H1 (cell line): ENCODE measurements at regions not wholly inside any gene's neighbourhood (a gene's known extent, or its start where the extent isn't known, plus 50 kb on each side); places are given as distances from the start of the nearest gene placed in this dataset.

Experiments
- CTCF ChIA-PET: fragments of 300-600 bp; sonication (Branson Sonifier 250); formaldehyde crosslinking; loops from one replicate; lab custom pipeline; 2021; ENCODE audit not compliant: partially characterized antibody; lab: Charles Lee
- POLR2A ChIA-PET: fragments of 300-600 bp; sonication (Branson Sonifier 250); formaldehyde crosslinking; loops from one replicate; lab custom pipeline; 2021; ENCODE audit warnings: inconsistent platforms; ENCODE audit not compliant: partially characterized antibody; lab: Charles Lee
- DNase-seq, 2 experiments: peaks; one replicate each; pipeline versions ENCODE4 v3.0.0 to v3.0.0-alpha.2; 2010 to 2022; ENCODE audit warnings: low spot score in 2 of 2, low read depth in 1 of 2, mixed read lengths in 1 of 2
- FAIRE-seq: peaks from 2 replicates; lab custom pipeline; 2011; peaks lifted over from hg19 to GRCh38; lab: Jason Lieb, UNC
- H2AFZ ChIP-seq: 2 replicates; pipeline ENCODE4 v1.8.1; 2012; ENCODE audit warnings: low read length, inconsistent platforms
- H2AK5ac ChIP-seq: 2 replicates; pipeline ENCODE4 v1.6.1; 2013; ENCODE audit warnings: low read depth, low read length
- H2BK120ac ChIP-seq: replicated peaks from 2 replicates; pipeline ENCODE3; 2013; ENCODE audit warnings: low read depth, low read length, inconsistent platforms
- H2BK12ac ChIP-seq: 2 replicates; pipeline ENCODE4 v1.6.1; 2013; ENCODE audit warnings: low read depth, low read length
- H2BK15ac ChIP-seq: 2 replicates; pipeline ENCODE4 v1.6.1; 2013; ENCODE audit warnings: low read length
- H2BK20ac ChIP-seq: 2 replicates; pipeline ENCODE4 v1.6.1; 2013; ENCODE audit warnings: low read length
- H2BK5ac ChIP-seq: 2 replicates; pipeline ENCODE4 v1.6.1; 2013; ENCODE audit warnings: low read depth, low read length
- H3K14ac ChIP-seq: 2 replicates; pipeline ENCODE4 v1.6.1; 2013; ENCODE audit warnings: inconsistent platforms; ENCODE audit not compliant: insufficient read length
- H3K18ac ChIP-seq: 2 replicates; pipeline ENCODE4 v1.6.1; 2013; ENCODE audit warnings: low read length; ENCODE audit errors: extremely low read depth
- H3K23ac ChIP-seq: 2 replicates; pipeline ENCODE4 v1.6.1; 2013; ENCODE audit warnings: inconsistent platforms; ENCODE audit not compliant: insufficient read length
- H3K23me2 ChIP-seq: 2 replicates; pipeline ENCODE4 v1.6.1; 2013; ENCODE audit warnings: low read depth, low read length
- H3K27ac ChIP-seq: 2 replicates; pipeline ENCODE4 v1.6.1; 2011; ENCODE audit warnings: low read depth, low read length, inconsistent platforms
- H3K27me3 ChIP-seq, 4 experiments: replicated peaks in 1 of 4; 1 replicate in 1 of 4; 2 replicates in 3 of 4; pipeline versions ENCODE4 v1.6.1 to v1.8.1; 2011 to 2013; ENCODE audit warnings: low read length in 3 of 4, mild to moderate bottlenecking in 3 of 4, inconsistent platforms in 2 of 4, mixed read lengths in 2 of 4, moderate library complexity in 1 of 4; ENCODE audit not compliant: control insufficient read depth in 3 of 4, insufficient read depth in 3 of 4; ENCODE audit errors: extremely low read depth in 1 of 4
- H3K36me3 ChIP-seq, 4 experiments: 2 replicates each; pipeline versions ENCODE4 v1.6.1 to v1.8.1; 2011 to 2013; ENCODE audit warnings: mild to moderate bottlenecking in 4 of 4, low read length in 3 of 4, moderate library complexity in 2 of 4, control low read depth in 1 of 4, inconsistent platforms in 1 of 4; ENCODE audit not compliant: insufficient read depth in 4 of 4, control insufficient read depth in 2 of 4
- H3K4ac ChIP-seq: replicated peaks from 2 replicates; pipeline ENCODE3; 2013; ENCODE audit warnings: low read length, low read depth, mixed read lengths, inconsistent platforms; ENCODE audit not compliant: insufficient read length
- H3K4me1 ChIP-seq, 4 experiments: replicated peaks in 1 of 4; 1 replicate in 1 of 4; 2 replicates in 3 of 4; pipeline versions ENCODE4 v1.6.1 to v1.8.1; 2011 to 2013; ENCODE audit warnings: low read length in 3 of 4, inconsistent platforms in 2 of 4, mixed read lengths in 1 of 4; ENCODE audit not compliant: insufficient read depth in 4 of 4, control insufficient read depth in 3 of 4
- H3K4me2 ChIP-seq, 2 experiments: 2 replicates each; pipeline versions ENCODE4 v1.6.1 to v1.8.1; 2011 to 2013; ENCODE audit warnings: low read depth in 2 of 2, low read length in 2 of 2, control low read depth in 1 of 2, inconsistent platforms in 1 of 2, mild to moderate bottlenecking in 1 of 2; ENCODE audit not compliant: insufficient read depth in 1 of 2
- H3K4me3 ChIP-seq, 4 experiments: fragments of 200-600, 300-600 bp in 1 of 4; sonication (generic), shearing (Covaris generic), sonication (Bioruptor Twin) in 1 of 4; 2 replicates each; pipeline versions ENCODE4 v1.5.1 to v1.8.1; 2011 to 2016; ENCODE audit warnings: low read length in 4 of 4, low read depth in 3 of 4, control low read depth in 2 of 4, inconsistent platforms in 2 of 4, mild to moderate bottlenecking in 2 of 4, mixed read lengths in 1 of 4, moderate library complexity in 1 of 4; ENCODE audit not compliant: insufficient read depth in 2 of 4; ENCODE audit errors: extremely low read depth in 1 of 4
- H3K56ac ChIP-seq: replicated peaks from 2 replicates; pipeline ENCODE3; 2013; ENCODE audit warnings: low read depth, mild to moderate bottlenecking, mixed read lengths, low read length, inconsistent platforms; ENCODE audit not compliant: insufficient read length
- H3K79me1 ChIP-seq: 2 replicates; pipeline ENCODE4 v1.6.1; 2013; ENCODE audit warnings: low read depth, low read length, control low read depth
- H3K79me2 ChIP-seq, 2 experiments: 2 replicates each; pipeline versions ENCODE4 v1.6.1 to v1.8.1; 2012 to 2013; ENCODE audit warnings: low read length in 2 of 2, mild to moderate bottlenecking in 2 of 2, inconsistent platforms in 1 of 2; ENCODE audit not compliant: insufficient read depth in 2 of 2, control insufficient read depth in 1 of 2
- H3K9ac ChIP-seq, 4 experiments: replicated peaks in 1 of 4; 1 replicate in 1 of 4; 2 replicates in 3 of 4; pipeline versions ENCODE4 v1.6.1 to v1.8.1; 2011 to 2013; ENCODE audit warnings: low read depth in 3 of 4, low read length in 3 of 4, control low read depth in 2 of 4, mild to moderate bottlenecking in 2 of 4, moderate library complexity in 2 of 4, inconsistent platforms in 1 of 4; ENCODE audit errors: extremely low read depth in 1 of 4
- H3K9me3 ChIP-seq, 2 experiments: 2 replicates each; pipeline versions ENCODE4 v1.6.1 to v1.8.1; 2012 to 2013; ENCODE audit warnings: mild to moderate bottlenecking in 2 of 2, moderate library complexity in 2 of 2, control low read depth in 1 of 2, inconsistent platforms in 1 of 2, low read depth in 1 of 2, low read length in 1 of 2, mixed read lengths in 1 of 2; ENCODE audit not compliant: insufficient read depth in 2 of 2
- H4K20me1 ChIP-seq, 2 experiments: replicated peaks in 1 of 2; 2 replicates each; pipeline versions ENCODE3 to v1.8.1; 2011 to 2013; ENCODE audit warnings: inconsistent platforms in 2 of 2, low read length in 2 of 2, mild to moderate bottlenecking in 1 of 2; ENCODE audit not compliant: insufficient read depth in 2 of 2, control insufficient read depth in 1 of 2
- H4K5ac ChIP-seq: 2 replicates; pipeline ENCODE4 v1.6.1; 2013; ENCODE audit warnings: low read length, low read depth, mixed read lengths, inconsistent platforms; ENCODE audit not compliant: insufficient read length
- H4K8ac ChIP-seq: 2 replicates; pipeline ENCODE4 v1.8.0; 2013; ENCODE audit warnings: mild to moderate bottlenecking, moderate library complexity, low read length, inconsistent platforms; ENCODE audit not compliant: insufficient read depth; ENCODE audit errors: extremely low read depth
- H4K91ac ChIP-seq: replicated peaks from 2 replicates; pipeline ENCODE3; 2013; ENCODE audit warnings: low read length, mixed read lengths, inconsistent platforms; ENCODE audit not compliant: insufficient read length
- CBX5 ChIP-seq: fragments of 300-800, 300-1000 bp; sonication (generic); IDR thresholded peaks from 2 replicates; pipeline ENCODE4 v1.7.1; 2016; ENCODE audit warnings: antibody characterized with exemption, low read length, low read depth
- HDAC6 ChIP-seq: IDR thresholded peaks from one replicate; pipeline ENCODE4 v1.7.1; 2012; ENCODE audit warnings: low read depth, mild to moderate bottlenecking, inconsistent platforms, low read length, moderate library complexity
- JUND ChIP-seq: IDR thresholded peaks from 2 replicates; pipeline ENCODE4 v1.6.1; 2011; ENCODE audit warnings: mild to moderate bottlenecking, improper control_type of control experiment, low read length
- POLR2AphosphoS5 ChIP-seq: IDR thresholded peaks from 2 replicates; pipeline ENCODE4 v1.6.1; 2011; ENCODE audit warnings: low read depth, low read length
- SP2 ChIP-seq: IDR thresholded peaks from 2 replicates; pipeline ENCODE4 v1.6.1; 2012; ENCODE audit warnings: mild to moderate bottlenecking, low read length, inconsistent platforms
- SP4 ChIP-seq: IDR thresholded peaks from 2 replicates; pipeline ENCODE4 v1.6.1; 2012; ENCODE audit warnings: low read length, inconsistent platforms
- SUZ12 ChIP-seq: fragments of 200-600 bp; sonication (generic); IDR thresholded peaks from 2 replicates; pipeline ENCODE4 v1.6.1; 2012; ENCODE audit warnings: mild to moderate bottlenecking, inconsistent platforms, low read length, moderate library complexity, mixed read lengths

DNA sequence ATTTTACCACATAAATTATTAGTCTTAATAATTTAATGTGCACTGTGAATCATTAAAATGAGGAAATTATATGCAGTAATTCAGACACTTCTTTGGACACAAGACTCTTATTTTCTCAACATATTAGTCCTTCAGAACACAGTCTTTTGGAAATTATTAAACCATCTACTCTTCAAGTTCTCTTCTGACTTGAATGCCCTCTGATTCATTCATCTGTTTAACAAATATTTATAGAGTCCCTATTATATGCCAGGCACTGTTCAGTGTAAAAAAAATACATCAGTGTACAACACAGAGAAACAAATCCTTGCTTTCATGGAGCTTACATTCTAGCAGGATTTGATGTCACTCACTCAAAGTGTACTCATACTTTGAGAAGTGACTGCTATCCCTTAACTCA is 163.4 kb upstream of the IL12B start:
- no peak overlapping the region for H3K4ac ChIP-seq
- no peak overlapping the region for H2AK5ac ChIP-seq
- H3K79me1 ChIP-seq, result no peaks in the 10 kb centered on the region
- no peak overlapping the region for H2BK15ac ChIP-seq
- no peak overlapping the region for H3K56ac ChIP-seq
- no peak for TF ChIP-seq POLR2AphosphoS5
- TF ChIP-seq SUZ12, result no peak
- TF ChIP-seq SP2, result no peak
- no peak for TF ChIP-seq HDAC6
- TF ChIP-seq CBX5, result no peak
- no peak for TF ChIP-seq JUND
- no peak for TF ChIP-seq SP4
- H3K23ac ChIP-seq, result no peak overlapping the region
- no peak overlapping the region for H2AFZ ChIP-seq
- H3K9me3 ChIP-seq, result no peaks in the 10 kb centered on the region; a peak in 1 of 4 replicates
- H4K5ac ChIP-seq, result no peak overlapping the region
- H3K9ac ChIP-seq, result no peak overlapping the region
- no peak overlapping the region for H2BK5ac ChIP-seq
- H2BK120ac ChIP-seq, result no peak overlapping the region
- no peak overlapping the region for H3K18ac ChIP-seq
- FAIRE-seq (no peak), DNase-seq (no peak)
- H3K23me2 ChIP-seq, result no peaks in the 10 kb centered on the region
- no peak overlapping the region for H4K8ac ChIP-seq
- H3K79me2 ChIP-seq, result no peaks in the 10 kb centered on the region
- no peaks in the 10 kb centered on the region for H3K27me3 ChIP-seq
- ChIA-PET CTCF (interaction anchor here (0.6 to 1.3 kb wide), 3 partner anchors 10 to 52 kb away, joined by 3 read pairs; no protein-coding TSS in a partner anchor), POLR2A (interaction anchor here (0.6 kb wide), 1 partner anchor 81 kb away, joined by 4 read pairs; no protein-coding TSS in a partner anchor)
- no peak overlapping the region for H4K91ac ChIP-seq
- no peak overlapping the region for H3K4me2 ChIP-seq
- peaks cover 0 to 5% (median 0%) of the 10 kb centered on the region in 4 experiments; a peak in 2 of 7 replicates for H3K4me1 ChIP-seq
- no peak overlapping the region for H2BK12ac ChIP-seq
- H2BK20ac ChIP-seq, result no peak overlapping the region
- no peak overlapping the region for H3K14ac ChIP-seq
- H4K20me1 ChIP-seq, result no peaks in the 10 kb centered on the region
- H3K27ac ChIP-seq, result no peak overlapping the region
- H3K36me3 ChIP-seq, result no peaks in the 10 kb centered on the region
- H3K4me3 ChIP-seq, result no peak overlapping the region
